Transverse colon (tissue), 4 donors: ENCODE measurements at regions not wholly inside any gene's neighbourhood (a gene's known extent, or its start where the extent isn't known, plus 50 kb on each side); places are given as distances from the start of the nearest gene placed in this dataset.
"Not testable (repeated sequence)": the region's sequence is repeated elsewhere in the genome, so short reads cannot be mapped to it uniquely, and the experiment has no call there.

Experiments
- DNase-seq: peaks from one replicate; pipeline ENCODE4 v3.0.0-alpha.2; 2019
- H3K27ac ChIP-seq, 4 donors: fragments of 200-600 bp; sonication (generic); 2 replicates each; pipeline ENCODE4 v1.5.1; 2016 to 2018; ENCODE audit warnings: inconsistent platforms in 4 of 4
- H3K27me3 ChIP-seq: fragments of 200-600 bp; sonication (generic); 2 replicates; pipeline ENCODE4 v1.5.1; 2017; ENCODE audit warnings: inconsistent platforms
- H3K36me3 ChIP-seq, 4 donors: fragments of 200-600 bp; sonication (generic); 2 replicates each; pipeline ENCODE4 v1.5.1; 2017 to 2019; ENCODE audit warnings: inconsistent platforms in 4 of 4
- H3K4me1 ChIP-seq, 4 donors: fragments of 200-600 bp; sonication (generic); 2 replicates each; pipeline ENCODE4 v1.5.1; 2017 to 2020; ENCODE audit warnings: inconsistent platforms in 4 of 4
- H3K4me3 ChIP-seq, 4 donors: fragments of 200-600 bp; sonication (generic); 1 replicate in 1 of 4; 2 replicates in 3 of 4; pipeline versions ENCODE4 v1.5.1 to v1.6.1; 2017 to 2019; ENCODE audit warnings: inconsistent platforms in 4 of 4
- H3K9me3 ChIP-seq, 2 donors: fragments of 200-600 bp; sonication (generic); 2 replicates each; pipeline ENCODE4 v1.5.1; 2017 to 2019; ENCODE audit warnings: inconsistent platforms in 2 of 2
- CTCF ChIP-seq, 5 experiments: fragments of 200-600 bp in 3 of 5; fragments of 450-650 bp in 2 of 5; sonication (generic) in 3 of 5; IDR thresholded peaks; 1 replicate in 2 of 5; 2 replicates in 3 of 5; pipeline ENCODE4 v1.5.1; 2016 to 2017; ENCODE audit warnings: antibody characterized with exemption in 5 of 5, inconsistent platforms in 3 of 5, mild to moderate bottlenecking in 2 of 5, moderate library complexity in 1 of 5
- EP300 ChIP-seq: sonication (generic); formaldehyde crosslinking; IDR thresholded peaks from one replicate; pipeline ENCODE4 v1.6.1; 2017; ENCODE audit warnings: antibody characterized with exemption, low read depth
- POLR2A ChIP-seq: fragments of 450-650 bp; IDR thresholded peaks from one replicate; pipeline ENCODE4 v1.6.1; 2016; ENCODE audit warnings: antibody characterized with exemption, mild to moderate bottlenecking, moderate library complexity
- POLR2AphosphoS5 ChIP-seq, 3 donors: sonication (generic); formaldehyde crosslinking; IDR thresholded peaks; one replicate each; pipeline ENCODE4 v1.6.1; 2016; ENCODE audit warnings: antibody characterized with exemption in 3 of 3
- WGBS, 2 donors: methylation state at CpG; one replicate each; pipeline ENCODE4 v1.1.5; 2018; ENCODE audit warnings: low coverage in 1 of 2; 5-methylcytosine and 5-hydroxymethylcytosine counted together
- in situ Hi-C, 4 donors: fragments of 200-750 bp; cut with MboI; loops; one replicate each; pipeline versions ENCODE4 v1.15.0 to v1.15.1; 2017; ENCODE audit warnings: low sequenced_read_pairs in 3 of 4, low pct_ligation_motif_present in 1 of 4, low pct_unique_long_range_greater_than_20kb in 1 of 4
- intact Hi-C: fragments of 100-400 bp; cut with DNase I; formaldehyde crosslinking; loops from one replicate; pipeline ENCODE4 v1.15.1; 2023; ENCODE audit warnings: low total_unique reads

- intact Hi-C loops: no loop called here
- in situ Hi-C loops: no loop called here
Observed at GRCh38 chr6:27593861-27594260, 121.0 kb upstream of the ZNF184 start.

GRCh38 chr6:27593200-27593818 is 120.4 kb upstream of the ZNF184 start:
- 26 to 29% methylated on average over 3 to 19 of the region's 19 CpGs for WGBS, 2 donors

More at GRCh38 chr6:27593861-27594260, 121.0 kb upstream of the ZNF184 start:
- no peaks in the 10 kb centered on the region for H3K36me3 ChIP-seq
- H3K27ac ChIP-seq: no peak overlapping the region
- WGBS, 2 donors: 20 to 24% methylated on average over 4 to 5 of the region's 5 CpGs
- peaks cover 97% of the 10 kb centered on the region for H3K27me3 ChIP-seq
- TF ChIP-seq POLR2A: no peak
- no peak for TF ChIP-seq EP300
- no peak for TF ChIP-seq CTCF (IDR thresholded peaks at IDR 0.05)
- TF ChIP-seq POLR2AphosphoS5 (IDR thresholded peaks at IDR 0.05): no peak
- peaks cover 0 to 9% (median 5%) of the 10 kb centered on the region in 4 donors for H3K4me1 ChIP-seq
- DNase-seq: no peak
- no peaks in the 10 kb centered on the region for H3K9me3 ChIP-seq
- no peak overlapping the region for H3K4me3 ChIP-seq

GRCh38 chr6:27592481-27593199 is 119.7 kb upstream of the ZNF184 start:
- Histone ChIP-seq H3K4me1 (peaks cover 0 to 9% (median 5%) of the 10 kb centered on the region in 4 donors), H3K4me3 (no peak overlapping the region), H3K27ac (no peak overlapping the region), H3K36me3 (no peaks in the 10 kb centered on the region), H3K9me3 (no peaks in the 10 kb centered on the region), H3K27me3 (peaks cover 93% of the 10 kb centered on the region)
- DNase-seq: no peak
- TF ChIP-seq EP300 (no peak), POLR2A (no peak), CTCF (IDR thresholded peaks at IDR 0.05) (no peak), POLR2AphosphoS5 (IDR thresholded peaks at IDR 0.05) (no peak)
- in situ Hi-C loops (no loop called here), intact Hi-C loops (no loop called here)
- 6 to 12% methylated on average over 15 to 22 of the region's 22 CpGs for WGBS, 2 donors

More at GRCh38 chr6:27593200-27593818, 120.4 kb upstream of the ZNF184 start:
- in situ Hi-C loops (no loop called here), intact Hi-C loops (no loop called here)
- H3K4me3 ChIP-seq: no peak overlapping the region
- H3K27ac ChIP-seq: no peak overlapping the region
- peaks cover 96% of the 10 kb centered on the region for H3K27me3 ChIP-seq
- DNase-seq: no peak
- H3K9me3 ChIP-seq: no peaks in the 10 kb centered on the region
- peaks cover 0 to 9% (median 5%) of the 10 kb centered on the region in 4 donors for H3K4me1 ChIP-seq
- TF ChIP-seq EP300 (no peak), POLR2AphosphoS5 (IDR thresholded peaks at IDR 0.05) (no peak), POLR2A (no peak), CTCF (IDR thresholded peaks at IDR 0.05) (no peak)
- H3K36me3 ChIP-seq: no peaks in the 10 kb centered on the region

- H3K27ac ChIP-seq: no peak overlapping the region
- no peaks in the 10 kb centered on the region for H3K36me3 ChIP-seq
- H3K4me1 ChIP-seq: peaks cover 0 to 9% (median 5%) of the 10 kb centered on the region in 4 donors
- intact Hi-C loops (no loop called here), in situ Hi-C loops (no loop called here)
- WGBS, 2 donors: 13 to 14% methylated on average over 20 to 22 of the region's 22 CpGs
- no peak for TF ChIP-seq POLR2AphosphoS5 (IDR thresholded peaks at IDR 0.05)
- no peak for TF ChIP-seq EP300
- no peak for TF ChIP-seq CTCF (IDR thresholded peaks at IDR 0.05)
- no peak for TF ChIP-seq POLR2A
- H3K27me3 ChIP-seq: peaks cover 92% of the 10 kb centered on the region
- H3K9me3 ChIP-seq: no peaks in the 10 kb centered on the region
- DNase-seq: no peak
- H3K4me3 ChIP-seq: no peak overlapping the region
Observed at GRCh38 chr6:27591699-27592480, 119.0 kb upstream of the ZNF184 start.

GRCh38 chr6:27585316-27585715 is 112.4 kb upstream of the ZNF184 start:
- intact Hi-C loops, H3K4me1 ChIP-seq, H3K4me3 ChIP-seq, DNase-seq, in situ Hi-C loops, H3K36me3 ChIP-seq, H3K27ac ChIP-seq, H3K9me3 ChIP-seq: not testable (repeated sequence)
- H3K27me3 ChIP-seq: peaks cover 78% of the 10 kb centered on the region
- 77 to 88% methylated on average over 7 to 11 of the region's 11 CpGs for WGBS, 2 donors
